Neural progenitor cell (in vitro differentiated cells): ENCODE measurements at regions not wholly inside any gene's neighbourhood (a gene's known extent, or its start where the extent isn't known, plus 50 kb on each side); places are given as distances from the start of the nearest gene placed in this dataset.

Experiments used
- DNase-seq: peaks from one replicate; pipeline ENCODE4 v3.0.0-alpha.2; 2016; ENCODE audit warnings: low spot score
- H2AFZ ChIP-seq: fragments of 200-600 bp; sonication (generic); replicated peaks from 2 replicates; pipeline ENCODE4 v1.6.1; 2016; ENCODE audit warnings: antibody characterized with exemption
- H3F3A ChIP-seq: fragments of 200-600 bp; sonication (generic); 2 replicates; pipeline ENCODE4 v1.6.1; 2016; ENCODE audit warnings: antibody characterized with exemption, low read depth
- H3K27ac ChIP-seq: fragments of 200-600 bp; sonication (generic); 2 replicates; pipeline ENCODE4 v1.5.1; 2016; ENCODE audit warnings: mild to moderate bottlenecking
- H3K27me3 ChIP-seq: fragments of 200-600 bp; sonication (generic); 2 replicates; pipeline ENCODE4 v1.6.1; 2016; ENCODE audit warnings: mild to moderate bottlenecking, moderate library complexity
- H3K36me3 ChIP-seq: fragments of 200-600 bp; sonication (generic); 2 replicates; pipeline ENCODE4 v1.5.1; 2016
- H3K4me1 ChIP-seq: fragments of 200-600 bp; sonication (generic); 2 replicates; pipeline ENCODE4 v1.6.1; 2016; ENCODE audit warnings: mixed run types
- H3K4me2 ChIP-seq: fragments of 200-600 bp; sonication (generic); 2 replicates; pipeline ENCODE4 v1.6.1; 2016
- H3K4me3 ChIP-seq: fragments of 200-600 bp; sonication (generic); 2 replicates; pipeline ENCODE4 v1.5.1; 2016
- H3K79me2 ChIP-seq: fragments of 200-600 bp; sonication (generic); 2 replicates; pipeline ENCODE4 v1.6.1; 2016; ENCODE audit warnings: low read depth
- H3K9ac ChIP-seq: fragments of 200-600 bp; sonication (generic); 2 replicates; pipeline ENCODE4 v1.6.1; 2016
- H3K9me3 ChIP-seq: fragments of 200-600 bp; sonication (generic); 2 replicates; pipeline ENCODE4 v1.5.1; 2016; ENCODE audit warnings: low read depth
- H4K20me1 ChIP-seq: fragments of 200-600 bp; sonication (generic); 2 replicates; pipeline ENCODE4 v1.6.1; 2016; ENCODE audit warnings: low read depth
- H3K27ac Mint-ChIP-seq: 3 replicates; pipeline ENCODE4 v1.8.0; 2021; ENCODE audit warnings: mixed read lengths
- H3K27me3 Mint-ChIP-seq: 2 replicates; pipeline ENCODE4 v1.8.0; 2022; ENCODE audit warnings: low read depth, mild to moderate bottlenecking, inconsistent platforms, moderate library complexity, mixed read lengths; ENCODE audit not compliant: insufficient read depth
- H3K36me3 Mint-ChIP-seq: 3 replicates; pipeline ENCODE4 v1.8.0; 2021; ENCODE audit warnings: mixed read lengths
- H3K4me1 Mint-ChIP-seq: 3 replicates; pipeline ENCODE4 v1.8.0; 2021; ENCODE audit warnings: mixed read lengths
- H3K4me3 Mint-ChIP-seq: 3 replicates; pipeline ENCODE4 v1.8.0; 2021; ENCODE audit warnings: mild to moderate bottlenecking, moderate library complexity, mixed read lengths
- H3K9me3 Mint-ChIP-seq: 3 replicates; pipeline ENCODE4 v1.8.0; 2020; ENCODE audit warnings: mixed read lengths
- EZH2 ChIP-seq: fragments of 200-600 bp; sonication (generic); IDR thresholded peaks from 2 replicates; pipeline ENCODE4 v1.6.1; 2017; ENCODE audit warnings: antibody characterized with exemption, mild to moderate bottlenecking, moderate library complexity
- EZH2phosphoT487 ChIP-seq: fragments of 200-600 bp; sonication (generic); IDR thresholded peaks from 2 replicates; pipeline ENCODE4 v1.6.1; 2017; ENCODE audit warnings: antibody characterized with exemption
- TF ChIP-seq, protein P1 (sequence below): fragments of 200-600 bp; sonication (generic); IDR thresholded peaks from 2 replicates; pipeline ENCODE4 v1.5.1; 2017; ENCODE audit warnings: antibody characterized with exemption, mild to moderate bottlenecking

DNA sequence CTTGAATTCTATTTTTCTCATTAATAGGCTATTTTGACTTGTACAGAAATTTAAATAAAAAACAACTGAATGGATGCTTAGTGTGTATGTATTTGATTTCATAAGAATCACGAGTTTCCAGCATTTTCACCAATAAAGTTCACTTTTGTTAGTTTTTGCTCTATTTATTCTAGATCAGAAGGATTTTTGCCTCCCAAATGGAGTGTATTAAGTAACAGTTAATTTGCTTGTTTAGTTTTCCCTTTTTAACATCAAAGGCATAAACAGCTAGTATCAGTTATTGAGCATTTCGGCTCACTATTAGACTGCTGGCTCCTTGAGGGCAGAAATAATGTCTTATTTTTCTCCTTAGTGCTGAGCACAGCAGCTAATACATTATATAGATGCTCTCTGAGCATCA is 414.1 kb downstream of the FGF9 start:
- H3K27ac Mint-ChIP-seq, result no peak overlapping the region
- H4K20me1 ChIP-seq, result no peaks in the 10 kb centered on the region
- H3K4me3 ChIP-seq, result no peak overlapping the region
- no peaks in the 10 kb centered on the region for H3K9me3 ChIP-seq
- H3K9ac ChIP-seq, result no peak overlapping the region
- H3F3A ChIP-seq, result no peaks in the 10 kb centered on the region
- no peak overlapping the region for H3K4me3 Mint-ChIP-seq
- H3K4me1 ChIP-seq, result peaks cover 7% of the 10 kb centered on the region
- H3K27me3 Mint-ChIP-seq, result no peaks in the 10 kb centered on the region
- H3K4me1 Mint-ChIP-seq, result peaks cover 6% of the 10 kb centered on the region
- H3K4me2 ChIP-seq, result no peak overlapping the region
- no peak for DNase-seq
- no peaks in the 10 kb centered on the region for H3K36me3 Mint-ChIP-seq
- no peak overlapping the region for H2AFZ ChIP-seq
- H3K79me2 ChIP-seq, result no peaks in the 10 kb centered on the region
- TF ChIP-seq EZH2 (no peak), EZH2phosphoT487 (no peak)
- TF ChIP-seq, protein P1, sequence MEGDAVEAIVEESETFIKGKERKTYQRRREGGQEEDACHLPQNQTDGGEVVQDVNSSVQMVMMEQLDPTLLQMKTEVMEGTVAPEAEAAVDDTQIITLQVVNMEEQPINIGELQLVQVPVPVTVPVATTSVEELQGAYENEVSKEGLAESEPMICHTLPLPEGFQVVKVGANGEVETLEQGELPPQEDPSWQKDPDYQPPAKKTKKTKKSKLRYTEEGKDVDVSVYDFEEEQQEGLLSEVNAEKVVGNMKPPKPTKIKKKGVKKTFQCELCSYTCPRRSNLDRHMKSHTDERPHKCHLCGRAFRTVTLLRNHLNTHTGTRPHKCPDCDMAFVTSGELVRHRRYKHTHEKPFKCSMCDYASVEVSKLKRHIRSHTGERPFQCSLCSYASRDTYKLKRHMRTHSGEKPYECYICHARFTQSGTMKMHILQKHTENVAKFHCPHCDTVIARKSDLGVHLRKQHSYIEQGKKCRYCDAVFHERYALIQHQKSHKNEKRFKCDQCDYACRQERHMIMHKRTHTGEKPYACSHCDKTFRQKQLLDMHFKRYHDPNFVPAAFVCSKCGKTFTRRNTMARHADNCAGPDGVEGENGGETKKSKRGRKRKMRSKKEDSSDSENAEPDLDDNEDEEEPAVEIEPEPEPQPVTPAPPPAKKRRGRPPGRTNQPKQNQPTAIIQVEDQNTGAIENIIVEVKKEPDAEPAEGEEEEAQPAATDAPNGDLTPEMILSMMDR, result no peak
- H3K9me3 Mint-ChIP-seq, result peaks cover 2% of the 10 kb centered on the region
- H3K27ac ChIP-seq, result no peak overlapping the region
- no peaks in the 10 kb centered on the region for H3K36me3 ChIP-seq
- no peaks in the 10 kb centered on the region for H3K27me3 ChIP-seq

DNA sequence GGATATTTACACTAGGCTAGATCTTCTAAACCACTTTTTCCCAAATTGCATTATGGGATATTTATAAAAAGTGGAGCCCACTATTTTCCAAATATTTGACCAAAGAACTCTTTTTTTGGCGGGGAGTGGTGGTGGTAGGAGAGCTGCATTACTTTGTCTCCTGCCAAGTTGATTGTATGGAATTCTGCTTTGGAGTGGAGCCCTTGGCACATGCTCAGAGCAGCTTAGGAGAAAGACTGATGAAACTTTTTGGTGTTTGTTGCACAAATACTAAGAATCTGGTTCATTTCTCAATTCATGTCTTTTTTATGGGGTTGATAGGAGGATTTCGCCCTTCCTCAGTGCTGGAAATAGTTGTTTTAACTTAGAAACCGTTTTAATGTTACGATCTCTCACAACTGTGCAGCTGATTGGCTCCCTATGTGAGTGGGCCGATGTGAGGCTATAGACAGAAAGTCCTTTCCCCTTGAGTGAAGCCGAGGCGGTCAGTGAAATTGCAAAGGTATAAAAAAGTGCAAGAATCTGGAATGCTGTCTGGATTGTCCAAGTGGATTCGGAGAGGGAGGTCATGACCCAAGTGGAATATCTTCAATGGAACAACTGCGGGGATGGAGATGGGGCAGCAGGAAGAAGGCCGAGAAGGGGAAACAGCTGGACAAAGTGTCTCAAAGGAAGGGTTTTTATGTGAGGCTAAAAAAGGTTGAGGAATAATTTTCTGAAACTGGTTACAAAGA is 415.9 kb downstream of the FGF9 start:
- Histone ChIP-seq H3K27me3 (no peaks in the 10 kb centered on the region), H3K9me3 (no peaks in the 10 kb centered on the region), H3K4me2 (no peak overlapping the region), H3K36me3 (no peaks in the 10 kb centered on the region), H3F3A (no peaks in the 10 kb centered on the region), H3K9ac (no peak overlapping the region), H3K4me1 (no peaks in the 10 kb centered on the region), H2AFZ (no peak overlapping the region), H3K79me2 (no peaks in the 10 kb centered on the region), H3K27ac (no peak overlapping the region), H3K4me3 (no peak overlapping the region), H4K20me1 (no peaks in the 10 kb centered on the region)
- Mint-ChIP-seq H3K4me1 (peaks cover 6% of the 10 kb centered on the region), H3K9me3 (peaks cover 2% of the 10 kb centered on the region), H3K36me3 (no peaks in the 10 kb centered on the region), H3K4me3 (no peak overlapping the region), H3K27ac (no peak overlapping the region), H3K27me3 (no peaks in the 10 kb centered on the region)
- TF ChIP-seq EZH2 (no peak), EZH2phosphoT487 (no peak)
- TF ChIP-seq, protein P1, result no peak
- DNase-seq, result no peak

DNA sequence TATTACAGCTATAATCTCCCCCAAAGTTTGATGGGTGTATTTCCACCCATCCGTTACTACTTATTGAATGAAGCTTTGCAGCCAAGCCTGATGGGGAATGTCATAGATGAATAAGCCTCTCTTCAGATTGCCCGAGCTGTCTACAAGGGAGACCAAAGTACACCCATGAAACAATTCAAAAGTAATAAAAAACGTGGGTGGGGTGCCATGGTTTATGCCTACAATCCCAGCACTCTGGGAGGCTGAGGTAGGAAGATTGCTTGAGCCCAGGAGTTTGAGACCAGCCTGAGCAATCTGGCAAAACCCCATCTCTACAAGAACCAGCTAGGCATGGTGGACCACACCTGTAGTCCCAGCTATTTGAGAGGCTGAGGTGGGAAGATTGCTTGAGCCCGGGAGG is 419.2 kb downstream of the FGF9 start:
- Mint-ChIP-seq H3K4me3 (no peak overlapping the region), H3K27ac (no peak overlapping the region), H3K36me3 (no peaks in the 10 kb centered on the region), H3K27me3 (no peaks in the 10 kb centered on the region), H3K9me3 (peaks cover 2% of the 10 kb centered on the region), H3K4me1 (peaks cover 6% of the 10 kb centered on the region)
- Histone ChIP-seq H3K4me1 (no peaks in the 10 kb centered on the region), H4K20me1 (no peaks in the 10 kb centered on the region), H3F3A (no peaks in the 10 kb centered on the region), H3K4me3 (no peak overlapping the region), H2AFZ (no peak overlapping the region), H3K9me3 (no peaks in the 10 kb centered on the region), H3K9ac (no peak overlapping the region), H3K27me3 (no peaks in the 10 kb centered on the region), H3K4me2 (no peak overlapping the region), H3K79me2 (no peaks in the 10 kb centered on the region), H3K27ac (no peak overlapping the region), H3K36me3 (no peaks in the 10 kb centered on the region)
- DNase-seq, result no peak
- TF ChIP-seq EZH2phosphoT487 (no peak), EZH2 (no peak)
- TF ChIP-seq, protein P1, result no peak
